ENCODE measurements at regions not wholly inside any gene's neighbourhood (a gene's known extent, or its start where the extent isn't known, plus 50 kb on each side); places are given as distances from the start of the nearest gene placed in this dataset.

- no peak for TF ChIP-seq KDM1A (IDR thresholded peaks at IDR 0.05; ENCODE audit: low read depth)
- no peak for TF ChIP-seq EP300 (IDR thresholded peaks at IDR 0.05)
- no peak for TF ChIP-seq MYC (IDR thresholded peaks at IDR 0.05; ENCODE audit: borderline replicate concordance, low read length)
- no peak for TF ChIP-seq RAD21 (conservative IDR thresholded peaks at IDR 0.05 in 1 of 2, IDR thresholded peaks at IDR 0.05 in 1 of 2)
- TF ChIP-seq CTCF (IDR thresholded peaks at IDR 0.05): no peak
- TF ChIP-seq USF2 (IDR thresholded peaks at IDR 0.05): no peak
- no peak for TF ChIP-seq CBX8 (IDR thresholded peaks at IDR 0.05)
Observed at GRCh38 chr4:30866907-30867306, 146.7 kb downstream of the PCDH7 start.
